GM12878 (cell line): ENCODE measurements at regions not wholly inside any gene's neighbourhood (a gene's known extent, or its start where the extent isn't known, plus 50 kb on each side); places are given as distances from the start of the nearest gene placed in this dataset.

Experiments
- ATAC-seq: fragments of 200-7000 bp; cut with Tn5 transposase; 3 replicates; pipeline ENCODE4 v1.9.1; 2020; ENCODE audit warnings: mild to moderate bottlenecking, moderate library complexity
- BruUV-seq: library from RNA; stranded (reverse); fragments of 400-500 nt; replicated peaks from 2 replicates; lab custom pipeline; 2021; lab: Mats Ljungman, UMichigan
- CTCF ChIA-PET: fragments of 300-600 bp; sonication (Branson Sonifier 250); formaldehyde crosslinking; extraction: SDS; loops from one replicate; lab custom pipeline; 2021; ENCODE audit warnings: inconsistent platforms; lab: Yijun Ruan, JAX
- POLR2A ChIA-PET: fragments of 350-600 bp; formaldehyde crosslinking; extraction: SDS; loops from one replicate; lab custom pipeline; 2021; ENCODE audit warnings: inconsistent platforms; lab: Charles Lee
- RAD21 ChIA-PET: fragments of 300-600 bp; sonication (Branson Sonifier 250); formaldehyde crosslinking; loops from one replicate; lab custom pipeline; 2023; ENCODE audit warnings: antibody characterized with exemption; ENCODE audit not compliant: unreplicated experiment; lab: Charles Lee
- SMC1A ChIA-PET: fragments of 300-600 bp; sonication (Branson Sonifier 250); formaldehyde crosslinking; loops from one replicate; lab custom pipeline; 2023; ENCODE audit not compliant: unreplicated experiment, uncharacterized antibody; lab: Charles Lee
- DNase-seq: peaks from one replicate; pipeline ENCODE4 v3.0.0-alpha.2; 2011; ENCODE audit warnings: low read depth, low spot score
- FAIRE-seq: peaks from 3 replicates; lab custom pipeline; 2011; peaks lifted over from hg19 to GRCh38; lab: Jason Lieb, UNC
- H2AFZ ChIP-seq: 2 replicates; pipeline ENCODE4 v1.6.0; 2011; ENCODE audit warnings: low read depth, low read length, control low read depth; ENCODE audit not compliant: control insufficient read depth
- H3K27ac ChIP-seq: 2 replicates; pipeline ENCODE4 v1.5.1; 2011; ENCODE audit warnings: control low read depth; ENCODE audit not compliant: control insufficient read depth, insufficient read depth
- H3K27me3 ChIP-seq, 2 experiments: replicated peaks in 1 of 2; 2 replicates each; pipeline versions ENCODE4 v1.6.0 to v1.6.1; 2011; ENCODE audit warnings: low read length in 1 of 2; ENCODE audit not compliant: control insufficient read depth in 2 of 2, insufficient read depth in 2 of 2
- H3K36me3 ChIP-seq, 2 experiments: 2 replicates each; pipeline ENCODE4 v1.5.1; 2011; ENCODE audit warnings: low read length in 1 of 2; ENCODE audit not compliant: control insufficient read depth in 2 of 2, insufficient read depth in 2 of 2
- H3K4me1 ChIP-seq: 2 replicates; pipeline ENCODE4 v1.6.1; 2011; ENCODE audit warnings: mild to moderate bottlenecking, low read length, moderate library complexity, mixed read lengths; ENCODE audit not compliant: control insufficient read depth, insufficient read depth
- H3K4me2 ChIP-seq: 2 replicates; pipeline ENCODE4 v1.6.0; 2011; ENCODE audit warnings: control low read depth; ENCODE audit not compliant: control insufficient read depth, insufficient read depth
- H3K4me3 ChIP-seq: fragments of 200-600 bp; sonication (generic); 2 replicates; pipeline ENCODE4 v1.5.1; 2016
- H3K79me2 ChIP-seq: 2 replicates; pipeline ENCODE4 v1.6.0; 2011; ENCODE audit warnings: low read length; ENCODE audit not compliant: control insufficient read depth, insufficient read depth
- H3K9ac ChIP-seq: 2 replicates; pipeline ENCODE4 v1.8.0; 2011; ENCODE audit warnings: low read length, control low read depth, mixed read lengths; ENCODE audit not compliant: control insufficient read depth, insufficient read depth
- H3K9me3 ChIP-seq: replicated peaks from 3 replicates; pipeline ENCODE4 v1.5.1; 2011; ENCODE audit warnings: mild to moderate bottlenecking, low read length; ENCODE audit not compliant: control insufficient read depth, insufficient read depth
- H4K20me1 ChIP-seq: 2 replicates; pipeline ENCODE4 v1.6.0; 2011; ENCODE audit not compliant: control insufficient read depth, insufficient read depth
- BMI1 ChIP-seq: fragments of 450-650 bp; IDR thresholded peaks from 2 replicates; pipeline ENCODE4 v1.6.1; 2016; ENCODE audit warnings: mild to moderate bottlenecking, moderate library complexity, borderline replicate concordance
- CBX5 ChIP-seq: sonication (generic); IDR thresholded peaks from 2 replicates; pipeline ENCODE4 v1.6.1; 2016; ENCODE audit warnings: low read depth, moderate library complexity, mild to moderate bottlenecking, inconsistent platforms
- CEBPZ ChIP-seq: fragments of 150-350 bp; IDR thresholded peaks from 2 replicates; pipeline ENCODE4 v1.6.1; 2016; ENCODE audit warnings: low read depth, low read length
- GABPA ChIP-seq: IDR thresholded peaks from 2 replicates; pipeline ENCODE4 v1.6.1; 2014; ENCODE audit warnings: antibody characterized with exemption, low read depth, mild to moderate bottlenecking, inconsistent platforms
- JUND ChIP-seq: IDR thresholded peaks from 2 replicates; pipeline ENCODE4 v1.6.1; 2012; ENCODE audit warnings: low read depth, mild to moderate bottlenecking, low read length, improper control_type of control experiment, moderate library complexity
- KLF5 ChIP-seq: fragments of 450-650 bp; IDR thresholded peaks from 2 replicates; pipeline ENCODE4 v1.6.1; 2014; ENCODE audit warnings: mild to moderate bottlenecking; ENCODE audit not compliant: partially characterized antibody
- MTA2 ChIP-seq: fragments of 450-650 bp; IDR thresholded peaks from 2 replicates; pipeline ENCODE4 v1.6.1; 2016; ENCODE audit warnings: low read depth, mild to moderate bottlenecking, moderate library complexity
- PKNOX1 ChIP-seq: fragments of 450-650 bp; IDR thresholded peaks from 2 replicates; pipeline ENCODE4 v1.6.1; 2016; ENCODE audit warnings: mild to moderate bottlenecking
- POLR2A ChIP-seq: IDR thresholded peaks from 2 replicates; pipeline ENCODE4 v1.6.1; 2011; ENCODE audit warnings: low read depth, mild to moderate bottlenecking, low read length
- WGBS: methylation state at CpG from one replicate; pipeline ENCODE4 v1.1.6; 2016; ENCODE audit warnings: low lambda C conversion rate; ENCODE audit not compliant: insufficient replicate concordance, insufficient coverage; ENCODE audit errors: missing lambda C conversion rate; 5-methylcytosine and 5-hydroxymethylcytosine counted together
- in situ Hi-C: fragments of 300-500 bp; cut with MboI; formaldehyde crosslinking; loops from 9 replicates; pipeline ENCODE4 v1.14.3; 2018; ENCODE audit warnings: mixed read lengths
- intact Hi-C: fragments of 100-400 bp; cut with micrococcal nuclease; formaldehyde crosslinking; loops from one replicate; pipeline ENCODE4 v1.14.2; 2022; ENCODE audit not compliant: unreplicated experiment

GRCh38 chr17:77666881-77667395 is 291.6 kb upstream of the TNRC6C start:
- 13% methylated on average over 7 of the region's 7 CpGs for WGBS
- in situ Hi-C loops (no loop called here), intact Hi-C loops (no loop called here)
- Histone ChIP-seq H3K27me3 (no peaks in the 10 kb centered on the region), H3K36me3 (no peaks in the 10 kb centered on the region), H3K9ac (no peak overlapping the region), H2AFZ (peak overlapping the region; percentile 77), H4K20me1 (no peaks in the 10 kb centered on the region), H3K27ac (peak overlapping the region; percentile 35), H3K9me3 (peaks cover 6% of the 10 kb centered on the region; the same call in 2 of the 3 replicates), H3K79me2 (no peaks in the 10 kb centered on the region), H3K4me3 (0 out of 2 replicates have a peak overlapping the region, but pooled peaks have one; percentile 35), H3K4me2 (peak overlapping the region; percentile 51), H3K4me1 (no peaks in the 10 kb centered on the region)
- ChIA-PET POLR2A (no interaction called here), RAD21 (no interaction called here), CTCF (no interaction called here), SMC1A (no interaction called here)
- FAIRE-seq, result no peak
- BruUV-seq, result no TSS peak
- TF ChIP-seq POLR2A (peak; percentile 36; the same call in 1 of the 2 replicates), CBX5 (no peak), JUND (no peak), GABPA (peak; percentile 24; the same call in 1 of the 2 replicates), MTA2 (no peak), BMI1 (no peak)
- no peak for DNase-seq
- ATAC-seq, result no peak

GRCh38 chr17:77667478-77667877 is 291.0 kb upstream of the TNRC6C start:
- H3K9me3 ChIP-seq, result peaks cover 6% of the 10 kb centered on the region; the same call in 2 of the 3 replicates
- RAD21 ChIA-PET, result no interaction called here
- no peak overlapping the region for H3K4me3 ChIP-seq
- no peaks in the 10 kb centered on the region for H3K36me3 ChIP-seq
- no peaks in the 10 kb centered on the region for H3K4me1 ChIP-seq
- in situ Hi-C loops (no loop called here), intact Hi-C loops (no loop called here)
- BruUV-seq, result no TSS peak
- WGBS, result 7% methylated on average over 1 of the region's 1 CpG
- H2AFZ ChIP-seq, result peak overlapping the region; percentile 77
- H3K9ac ChIP-seq, result no peak overlapping the region
- ATAC-seq (no peak), FAIRE-seq (peak; percentile 23), DNase-seq (no peak)
- TF ChIP-seq KLF5, result no peak
- TF ChIP-seq PKNOX1, result 0 out of 2 replicates have a peak, but pooled peaks have one; percentile 48
- TF ChIP-seq CEBPZ, result no peak
- POLR2A ChIA-PET, result no interaction called here
- H4K20me1 ChIP-seq, result no peaks in the 10 kb centered on the region
- no peaks in the 10 kb centered on the region for H3K79me2 ChIP-seq
- H3K4me2 ChIP-seq, result peak overlapping the region; percentile 51
- CTCF ChIA-PET, result no interaction called here
- H3K27ac ChIP-seq, result peak overlapping the region; percentile 10; the same call in 1 of the 2 replicates
- no peaks in the 10 kb centered on the region for H3K27me3 ChIP-seq
- SMC1A ChIA-PET, result no interaction called here
